Nephron progenitor cell (in vitro differentiated cells): ENCODE measurements at regions not wholly inside any gene's neighbourhood (a gene's known extent, or its start where the extent isn't known, plus 50 kb on each side); places are given as distances from the start of the nearest gene placed in this dataset.
"Not testable (repeated sequence)": the region's sequence is repeated elsewhere in the genome, so short reads cannot be mapped to it uniquely, and the experiment has no call there.

Experiments used
- DNase-seq: peaks from one replicate; pipeline ENCODE4 v3.0.0; 2021
- H3K27ac Mint-ChIP-seq: 2 replicates; pipeline ENCODE4 v1.8.0; 2021; ENCODE audit warnings: mild to moderate bottlenecking, moderate library complexity, mixed read lengths
- H3K27me3 Mint-ChIP-seq: 2 replicates; pipeline ENCODE4 v1.8.0; 2021; ENCODE audit warnings: mild to moderate bottlenecking, low read depth, mixed read lengths; ENCODE audit not compliant: poor library complexity
- H3K36me3 Mint-ChIP-seq: 2 replicates; pipeline ENCODE4 v1.8.0; 2021; ENCODE audit warnings: low read depth, mixed read lengths
- H3K4me1 Mint-ChIP-seq: 2 replicates; pipeline ENCODE4 v1.8.0; 2021; ENCODE audit warnings: mixed read lengths
- H3K4me3 Mint-ChIP-seq: 2 replicates; pipeline ENCODE4 v1.8.0; 2021; ENCODE audit warnings: mild to moderate bottlenecking, moderate library complexity, mixed read lengths
- H3K9me3 Mint-ChIP-seq: 2 replicates; pipeline ENCODE4 v1.8.0; 2021; ENCODE audit warnings: mild to moderate bottlenecking, moderate library complexity, mixed read lengths
- TF ChIP-seq, protein P1 (sequence below): fragments of 200-600 bp; sonication (generic); IDR thresholded peaks from 2 replicates; pipeline ENCODE4 v1.5.0; 2021; ENCODE audit warnings: antibody characterized with exemption

- H3K36me3 Mint-ChIP-seq, result peaks cover 6% of the 10 kb centered on the region
- H3K4me1 Mint-ChIP-seq, result peaks cover 6% of the 10 kb centered on the region
- H3K9me3 Mint-ChIP-seq, result peaks cover 19% of the 10 kb centered on the region
- H3K27ac Mint-ChIP-seq, result no peak overlapping the region
- H3K4me3 Mint-ChIP-seq, result no peak overlapping the region
- no peak for DNase-seq
- TF ChIP-seq, protein P1, sequence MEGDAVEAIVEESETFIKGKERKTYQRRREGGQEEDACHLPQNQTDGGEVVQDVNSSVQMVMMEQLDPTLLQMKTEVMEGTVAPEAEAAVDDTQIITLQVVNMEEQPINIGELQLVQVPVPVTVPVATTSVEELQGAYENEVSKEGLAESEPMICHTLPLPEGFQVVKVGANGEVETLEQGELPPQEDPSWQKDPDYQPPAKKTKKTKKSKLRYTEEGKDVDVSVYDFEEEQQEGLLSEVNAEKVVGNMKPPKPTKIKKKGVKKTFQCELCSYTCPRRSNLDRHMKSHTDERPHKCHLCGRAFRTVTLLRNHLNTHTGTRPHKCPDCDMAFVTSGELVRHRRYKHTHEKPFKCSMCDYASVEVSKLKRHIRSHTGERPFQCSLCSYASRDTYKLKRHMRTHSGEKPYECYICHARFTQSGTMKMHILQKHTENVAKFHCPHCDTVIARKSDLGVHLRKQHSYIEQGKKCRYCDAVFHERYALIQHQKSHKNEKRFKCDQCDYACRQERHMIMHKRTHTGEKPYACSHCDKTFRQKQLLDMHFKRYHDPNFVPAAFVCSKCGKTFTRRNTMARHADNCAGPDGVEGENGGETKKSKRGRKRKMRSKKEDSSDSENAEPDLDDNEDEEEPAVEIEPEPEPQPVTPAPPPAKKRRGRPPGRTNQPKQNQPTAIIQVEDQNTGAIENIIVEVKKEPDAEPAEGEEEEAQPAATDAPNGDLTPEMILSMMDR, result no peak
- no peaks in the 10 kb centered on the region for H3K27me3 Mint-ChIP-seq
These were observed 270.0 kb downstream of the AGTPBP1 start for GRCh38 chr9:85471791-85472190.

GRCh38 chr9:85469041-85469440, 272.7 kb downstream of the AGTPBP1 start:
- peaks cover 6% of the 10 kb centered on the region for H3K4me1 Mint-ChIP-seq
- no peaks in the 10 kb centered on the region for H3K27me3 Mint-ChIP-seq
- H3K27ac Mint-ChIP-seq, result no peak overlapping the region
- H3K36me3 Mint-ChIP-seq, result no peaks in the 10 kb centered on the region
- peaks cover under 1% of the 10 kb centered on the region for H3K9me3 Mint-ChIP-seq
- H3K4me3 Mint-ChIP-seq, result no peak overlapping the region
- no peak for DNase-seq
- TF ChIP-seq, protein P1, result no peak

GRCh38 chr9:85466834-85467233, 274.9 kb downstream of the AGTPBP1 start:
- no peaks in the 10 kb centered on the region for H3K36me3 Mint-ChIP-seq
- DNase-seq, result no peak
- H3K27ac Mint-ChIP-seq, result no peak overlapping the region
- peaks cover 6% of the 10 kb centered on the region for H3K4me1 Mint-ChIP-seq
- no peak overlapping the region for H3K4me3 Mint-ChIP-seq
- TF ChIP-seq, protein P1, result no peak
- no peaks in the 10 kb centered on the region for H3K27me3 Mint-ChIP-seq
- H3K9me3 Mint-ChIP-seq, result no peaks in the 10 kb centered on the region

DNA sequence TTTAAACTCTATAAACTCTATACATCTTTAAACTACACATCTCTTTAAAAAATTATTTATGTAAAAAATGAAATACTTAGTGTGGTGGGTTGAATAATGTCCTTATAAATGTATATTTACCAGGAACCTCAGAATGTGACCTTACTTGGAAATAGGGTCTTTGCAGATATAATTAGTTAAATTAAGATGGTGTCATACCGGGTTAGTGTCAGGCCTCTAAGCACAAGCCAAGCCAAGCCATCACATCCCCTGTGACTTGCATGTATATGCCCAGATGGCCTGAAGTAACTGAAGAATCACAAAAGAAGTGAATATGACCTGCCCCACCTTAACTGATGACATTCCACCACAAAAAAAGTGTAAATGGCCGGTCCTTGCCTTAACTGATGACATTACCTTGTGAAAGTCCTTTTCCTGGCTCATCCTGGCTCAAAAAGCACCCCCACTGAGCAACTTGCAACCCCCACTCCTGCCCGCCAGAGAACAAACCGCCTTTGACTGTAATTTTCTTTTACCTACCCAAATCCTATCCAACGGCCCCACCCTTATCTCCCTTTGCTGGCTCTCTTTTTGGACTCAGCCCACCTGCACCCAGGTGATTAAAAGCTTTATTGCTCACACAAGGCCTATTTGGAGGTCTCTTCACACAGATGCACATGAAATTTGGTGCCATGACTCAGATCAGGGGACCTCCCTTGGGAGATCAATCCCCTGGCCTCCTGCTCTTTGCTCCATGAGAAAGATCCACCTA, 283.5 kb downstream of the AGTPBP1 start:
- not testable (repeated sequence) for H3K27ac Mint-ChIP-seq, H3K4me3 Mint-ChIP-seq, H3K4me1 Mint-ChIP-seq, H3K36me3 Mint-ChIP-seq, DNase-seq, H3K27me3 Mint-ChIP-seq
- peaks cover 19% of the 10 kb centered on the region for H3K9me3 Mint-ChIP-seq

DNA sequence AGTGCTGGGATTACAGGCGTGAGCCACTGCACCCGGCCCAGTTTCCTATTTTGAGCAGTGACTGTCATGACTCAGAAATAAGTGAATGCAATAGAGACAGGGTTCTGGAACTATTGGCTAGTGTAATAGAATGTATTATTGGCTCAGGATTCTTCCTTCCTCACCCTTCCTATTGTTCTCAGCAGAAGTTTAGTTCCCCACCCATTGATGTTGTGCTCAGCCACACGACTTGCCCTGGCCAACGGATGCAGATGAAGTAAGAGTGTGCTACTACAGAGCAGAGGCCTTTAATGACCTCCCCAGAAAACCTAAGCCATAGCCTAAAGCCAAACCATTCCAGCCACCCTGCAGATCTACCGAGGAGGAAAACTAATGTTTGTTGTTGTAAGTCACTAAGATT, 287.9 kb downstream of the AGTPBP1 start:
- Mint-ChIP-seq H3K36me3 (peaks cover 30% of the 10 kb centered on the region), H3K4me3 (no peak overlapping the region), H3K27ac (no peak overlapping the region)

DNA sequence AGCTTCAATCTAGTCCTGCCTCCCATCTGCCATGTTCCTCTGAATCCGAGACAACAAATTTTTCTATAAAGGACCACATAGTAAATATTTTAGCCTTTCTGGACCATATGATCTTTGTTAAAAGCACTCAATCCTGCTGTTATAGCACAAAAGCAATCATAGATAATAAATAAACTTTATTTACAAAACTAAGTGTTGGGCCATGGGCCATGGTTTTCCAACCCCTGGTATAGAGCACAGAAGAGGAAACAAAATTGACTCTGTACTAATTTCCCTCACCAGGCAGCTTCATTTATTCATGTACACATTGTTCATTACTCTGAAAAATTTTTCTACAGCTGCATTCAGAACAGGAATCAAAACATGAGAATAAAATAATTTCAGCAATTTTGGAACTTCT, 288.9 kb downstream of the AGTPBP1 start:
- peaks cover 31% of the 10 kb centered on the region for H3K36me3 Mint-ChIP-seq
- peaks cover 8% of the 10 kb centered on the region for H3K4me1 Mint-ChIP-seq
- peaks cover 61% of the 10 kb centered on the region for H3K9me3 Mint-ChIP-seq
- TF ChIP-seq, protein P1, result no peak
- DNase-seq, result no peak
- peaks cover 4% of the 10 kb centered on the region for H3K27me3 Mint-ChIP-seq
- H3K27ac Mint-ChIP-seq, result no peak overlapping the region
- H3K4me3 Mint-ChIP-seq, result no peak overlapping the region

More for the DNA sequence above, 287.9 kb downstream of the AGTPBP1 start:
- H3K27me3 Mint-ChIP-seq, result peaks cover 4% of the 10 kb centered on the region
- H3K4me1 Mint-ChIP-seq, result peaks cover 8% of the 10 kb centered on the region
- TF ChIP-seq, protein P1, result no peak
- H3K9me3 Mint-ChIP-seq, result peaks cover 53% of the 10 kb centered on the region
- DNase-seq, result no peak
